HCT116 (cell line): ENCODE measurements at regions not wholly inside any gene's neighbourhood (a gene's known extent, or its start where the extent isn't known, plus 50 kb on each side); places are given as distances from the start of the nearest gene placed in this dataset.

ENCODE experiments used
- ATAC-seq: fragments of 200-7000 bp; cut with Tn5 transposase; 2 replicates; pipeline ENCODE4 v1.9.1; 2020; ENCODE audit warnings: mild to moderate bottlenecking, moderate library complexity
- BruUV-seq: library from RNA; stranded (reverse); fragments of 400-500 nt; replicated peaks from 2 replicates; lab custom pipeline; 2021; lab: Mats Ljungman, UMichigan
- CTCF ChIA-PET: fragments of 300-600 bp; sonication (Branson Sonifier 250); formaldehyde crosslinking; loops from one replicate; lab custom pipeline; 2021; ENCODE audit warnings: antibody characterized with exemption; lab: Charles Lee
- POLR2A ChIA-PET: fragments of 300-600, 350-600 bp; sonication (Branson Sonifier 250); formaldehyde crosslinking; loops from one replicate; lab custom pipeline; 2021; ENCODE audit warnings: antibody characterized with exemption; lab: Charles Lee
- RAD21 ChIA-PET, 2 experiments: fragments of 300-600 bp; sonication (Branson Sonifier 250); formaldehyde crosslinking; loops; one replicate each; lab custom pipeline; 2023; ENCODE audit warnings: low total read pairs in 2 of 2; ENCODE audit not compliant: uncharacterized antibody in 2 of 2, unreplicated experiment in 2 of 2, low non-redundant PET in 1 of 2; lab: Charles Lee
- DNase-seq: peaks from one replicate; pipeline ENCODE4 v3.0.0-alpha.2; 2010; ENCODE audit warnings: low read depth, low spot score
- H2AFZ ChIP-seq: fragments of 200-600 bp; shearing (Covaris generic), sonication (generic); 2 replicates; pipeline ENCODE4 v1.6.1; 2017; ENCODE audit warnings: low read depth, mixed run types, mixed read lengths, antibody characterized with exemption, low read length; ENCODE audit not compliant: poor library complexity, severe bottlenecking
- H3K27ac ChIP-seq: 2 replicates; pipeline ENCODE4 v1.5.1; 2012; ENCODE audit warnings: low read depth, low read length
- H3K27me3 ChIP-seq: fragments of 200-600 bp; sonication (generic); 2 replicates; pipeline ENCODE4 v1.6.1; 2016; ENCODE audit warnings: mixed run types, low read length, mixed read lengths; ENCODE audit not compliant: insufficient read depth
- H3K36me3 ChIP-seq, 2 experiments: fragments of 200-500 bp in 1 of 2; fragments of 200-600 bp in 1 of 2; sonication (Bioruptor generic) in 1 of 2; sonication (generic) in 1 of 2; 2 replicates each; pipeline versions ENCODE4 v1.5.1 to v1.6.1; 2014 to 2016; ENCODE audit warnings: low read length in 2 of 2, inconsistent platforms in 1 of 2, mixed read lengths in 1 of 2, mixed run types in 1 of 2; ENCODE audit not compliant: insufficient read depth in 2 of 2, control insufficient read depth in 1 of 2
- H3K4me1 ChIP-seq, 2 experiments: fragments of 200-600 bp in 1 of 2; sonication (generic) in 1 of 2; 2 replicates each; pipeline versions ENCODE4 v1.5.1 to v1.6.1; 2012 to 2017; ENCODE audit warnings: low read length in 2 of 2, inconsistent platforms in 1 of 2, mild to moderate bottlenecking in 1 of 2, mixed read lengths in 1 of 2, mixed run types in 1 of 2, moderate library complexity in 1 of 2; ENCODE audit not compliant: insufficient read depth in 2 of 2, control insufficient read depth in 1 of 2
- H3K4me2 ChIP-seq: fragments of 200-600 bp; sonication (generic); 2 replicates; pipeline ENCODE4 v1.6.1; 2017; ENCODE audit warnings: mixed run types, low read length, mixed read lengths
- H3K4me3 ChIP-seq, 2 experiments: fragments of 200-600 bp in 1 of 2; sonication (generic) in 1 of 2; replicated peaks in 1 of 2; 2 replicates each; pipeline ENCODE4 v1.5.1; 2011 to 2016; ENCODE audit warnings: low read length in 2 of 2, control low read depth in 1 of 2, low read depth in 1 of 2, mild to moderate bottlenecking in 1 of 2, mixed read lengths in 1 of 2, mixed run types in 1 of 2
- H3K79me2 ChIP-seq: fragments of 200-600 bp; sonication (generic); 2 replicates; pipeline ENCODE4 v1.6.1; 2017; ENCODE audit warnings: mild to moderate bottlenecking, mixed run types, low read length, moderate library complexity, mixed read lengths; ENCODE audit not compliant: insufficient read depth
- H3K9ac ChIP-seq: fragments of 200-600 bp; sonication (generic); 2 replicates; pipeline ENCODE4 v1.6.1; 2016; ENCODE audit warnings: low read length, mixed read lengths
- H3K9me2 ChIP-seq: fragments of 200-600 bp; sonication (generic), shearing (Covaris generic); 2 replicates; pipeline ENCODE4 v1.6.1; 2017; ENCODE audit warnings: mixed run types, mild to moderate bottlenecking, moderate library complexity; ENCODE audit not compliant: insufficient read depth
- H3K9me3 ChIP-seq, 2 experiments: fragments of 200-500 bp in 1 of 2; fragments of 200-600 bp in 1 of 2; sonication (Bioruptor generic) in 1 of 2; sonication (generic) in 1 of 2; 2 replicates each; pipeline ENCODE4 v1.6.1; 2014 to 2017; ENCODE audit warnings: low read length in 2 of 2, mixed read lengths in 2 of 2, inconsistent platforms in 1 of 2, low read depth in 1 of 2, mild to moderate bottlenecking in 1 of 2, mixed run types in 1 of 2, moderate library complexity in 1 of 2; ENCODE audit not compliant: control insufficient read depth in 1 of 2, insufficient read depth in 1 of 2
- H4K20me1 ChIP-seq: fragments of 200-600 bp; sonication (generic), shearing (Covaris generic); 2 replicates; pipeline ENCODE4 v1.6.1; 2017; ENCODE audit warnings: mixed run types, mild to moderate bottlenecking, moderate library complexity; ENCODE audit not compliant: insufficient read depth
- EGR1 ChIP-seq: IDR thresholded peaks from 2 replicates; pipeline ENCODE4 v1.6.1; 2012; ENCODE audit warnings: low read depth
- RAD21 ChIP-seq: IDR thresholded peaks from 2 replicates; pipeline ENCODE4 v1.6.1; 2012; ENCODE audit warnings: low read depth, mild to moderate bottlenecking
- SP1 ChIP-seq: IDR thresholded peaks from 2 replicates; pipeline ENCODE4 v1.6.1; 2012; ENCODE audit warnings: low read depth
- intact Hi-C: fragments of 100-400 bp; cut with micrococcal nuclease; formaldehyde crosslinking; loops from 2 replicates; pipeline ENCODE4 v1.10.0; 2022
- TF ChIP-seq, protein P1 (sequence below), 3 experiments: fragments of 200-600 bp in 1 of 3; sonication (generic) in 1 of 3; IDR thresholded peaks in 2 of 3; conservative IDR thresholded peaks in 1 of 3; 2 replicates each; pipeline ENCODE4 v1.5.1; 2012 to 2017; ENCODE audit warnings: low read depth in 2 of 3, low read length in 2 of 3, antibody characterized with exemption in 1 of 3, borderline replicate concordance in 1 of 3, control low read depth in 1 of 3, mild to moderate bottlenecking in 1 of 3, mixed read lengths in 1 of 3, mixed run types in 1 of 3, moderate library complexity in 1 of 3; ENCODE audit not compliant: insufficient read depth in 1 of 3

DNA sequence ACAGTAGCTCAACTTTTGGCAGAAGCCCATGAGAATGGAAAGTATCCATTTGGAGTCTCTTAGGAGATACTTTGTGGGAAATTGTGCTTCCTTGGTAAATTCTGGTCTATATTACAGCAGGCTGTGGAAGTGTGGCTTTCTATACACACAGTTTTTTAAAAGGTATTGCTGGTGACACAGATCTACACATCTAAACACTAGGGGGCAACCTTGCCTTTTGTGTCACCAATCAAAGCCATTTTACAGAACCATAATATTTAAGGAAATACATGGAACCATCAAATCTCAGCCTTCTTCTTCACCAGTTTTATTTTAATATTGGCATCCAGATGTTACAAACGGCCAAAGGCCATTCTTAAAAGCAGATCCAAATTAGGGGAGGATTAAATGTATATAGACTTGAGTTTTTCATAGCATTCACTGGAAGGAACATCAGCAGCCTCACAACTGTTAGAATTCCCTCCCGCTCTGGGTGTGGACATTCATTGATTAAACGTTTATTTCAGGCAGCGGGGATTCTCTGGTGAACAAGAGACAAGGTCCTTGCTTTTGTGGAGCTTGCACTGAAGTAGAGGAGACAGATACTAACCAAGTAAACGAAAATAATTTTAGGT, 132.4 kb upstream of the EPB41L4A start:
- BruUV-seq = no TSS peak
- ChIA-PET RAD21 (interaction anchor here (0.7 to 1.3 kb wide), 2 partner anchors 206 to 297 kb away, joined by 3 to 6 read pairs; no protein-coding TSS in a partner anchor), POLR2A (no interaction called here), CTCF (interaction anchor here (1.1 to 1.5 kb wide), 3 partner anchors 206 to 297 kb away, joined by 3 to 26 read pairs (median 5); no protein-coding TSS in a partner anchor)
- Histone ChIP-seq H3K27ac (no peak overlapping the region), H3K79me2 (no peaks in the 10 kb centered on the region), H3K4me3 (no peak overlapping the region), H3K9ac (no peak overlapping the region), H2AFZ (no peak overlapping the region), H4K20me1 (no peaks in the 10 kb centered on the region), H3K4me1 (no peaks in the 10 kb centered on the region), H3K9me3 (no peaks in the 10 kb centered on the region), H3K27me3 (peaks cover 8% of the 10 kb centered on the region; the same call in 1 of the 2 replicates), H3K4me2 (no peak overlapping the region), H3K9me2 (no peaks in the 10 kb centered on the region), H3K36me3 (no peaks in the 10 kb centered on the region)
- peak; percentile 92 for TF ChIP-seq RAD21
- TF ChIP-seq, protein P1, sequence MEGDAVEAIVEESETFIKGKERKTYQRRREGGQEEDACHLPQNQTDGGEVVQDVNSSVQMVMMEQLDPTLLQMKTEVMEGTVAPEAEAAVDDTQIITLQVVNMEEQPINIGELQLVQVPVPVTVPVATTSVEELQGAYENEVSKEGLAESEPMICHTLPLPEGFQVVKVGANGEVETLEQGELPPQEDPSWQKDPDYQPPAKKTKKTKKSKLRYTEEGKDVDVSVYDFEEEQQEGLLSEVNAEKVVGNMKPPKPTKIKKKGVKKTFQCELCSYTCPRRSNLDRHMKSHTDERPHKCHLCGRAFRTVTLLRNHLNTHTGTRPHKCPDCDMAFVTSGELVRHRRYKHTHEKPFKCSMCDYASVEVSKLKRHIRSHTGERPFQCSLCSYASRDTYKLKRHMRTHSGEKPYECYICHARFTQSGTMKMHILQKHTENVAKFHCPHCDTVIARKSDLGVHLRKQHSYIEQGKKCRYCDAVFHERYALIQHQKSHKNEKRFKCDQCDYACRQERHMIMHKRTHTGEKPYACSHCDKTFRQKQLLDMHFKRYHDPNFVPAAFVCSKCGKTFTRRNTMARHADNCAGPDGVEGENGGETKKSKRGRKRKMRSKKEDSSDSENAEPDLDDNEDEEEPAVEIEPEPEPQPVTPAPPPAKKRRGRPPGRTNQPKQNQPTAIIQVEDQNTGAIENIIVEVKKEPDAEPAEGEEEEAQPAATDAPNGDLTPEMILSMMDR (IDR thresholded peaks at IDR 0.05 in 2 of 3, conservative IDR thresholded peaks at IDR 0.05 in 1 of 3; ENCODE audit: borderline replicate concordance in 1 of 3, insufficient read depth in 1 of 3, low read depth in 2 of 3, low read length in 2 of 3) = peak; percentile 65 to 80 (median 79); a peak in 5 of 6 replicates
- TF ChIP-seq SP1 = no peak
- intact Hi-C loops = loop anchor here (1.0 to 5.0 kb wide), 3 partner anchors 206 to 413 kb away; no protein-coding TSS in a partner anchor
- DNase-seq (peak; percentile 59), ATAC-seq (peak; percentile 80)

DNA sequence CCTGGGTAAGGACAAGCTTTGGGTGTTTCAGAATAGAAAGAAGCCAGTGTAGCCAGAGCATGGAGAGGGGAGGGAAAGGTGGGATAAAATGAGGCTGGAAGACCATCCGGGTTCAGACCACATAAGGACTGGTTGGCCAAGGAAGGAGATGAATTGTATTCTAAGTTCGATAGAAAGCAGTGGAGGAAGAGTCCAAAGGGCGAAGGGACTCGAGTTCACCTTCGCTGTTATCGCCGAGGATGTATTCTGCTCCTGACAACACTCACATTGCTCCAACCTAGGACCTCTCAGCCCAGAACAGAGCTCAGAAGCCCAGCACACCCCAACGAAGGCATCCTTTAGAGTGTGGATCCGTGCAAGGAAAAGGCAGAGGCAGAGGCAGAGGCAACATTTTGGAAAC, 133.1 kb upstream of the EPB41L4A start:
- no peaks in the 10 kb centered on the region for H3K79me2 ChIP-seq
- POLR2A ChIA-PET = no interaction called here
- TF ChIP-seq EGR1 = no peak
- TF ChIP-seq, all 23 proteins: peak for 0
- no TSS peak for BruUV-seq
- DNase-seq = no peak
- H3K9ac ChIP-seq = no peak overlapping the region
- RAD21 ChIA-PET = no interaction called here
- intact Hi-C loops = loop anchor here (5.0 kb wide), 1 partner anchor 295 kb away; no protein-coding TSS in a partner anchor
- no peak overlapping the region for H3K27ac ChIP-seq
- no peaks in the 10 kb centered on the region for H3K9me3 ChIP-seq
- no peak overlapping the region for H3K4me3 ChIP-seq
- no peaks in the 10 kb centered on the region for H4K20me1 ChIP-seq
- H3K36me3 ChIP-seq = no peaks in the 10 kb centered on the region
- H3K4me1 ChIP-seq = no peaks in the 10 kb centered on the region
- ATAC-seq = no peak
- H3K9me2 ChIP-seq = no peaks in the 10 kb centered on the region
- H3K4me2 ChIP-seq = no peak overlapping the region
- CTCF ChIA-PET = interaction anchor here (0.9 to 1.5 kb wide), 2 partner anchors 203 to 205 kb away, joined by 3 to 9 read pairs; no protein-coding TSS in a partner anchor
- no peak overlapping the region for H2AFZ ChIP-seq
- peaks cover 8% of the 10 kb centered on the region; the same call in 1 of the 2 replicates for H3K27me3 ChIP-seq
